Colonic mucosa (tissue), 4 donors: ENCODE measurements at regions not wholly inside any gene's neighbourhood (a gene's known extent, or its start where the extent isn't known, plus 50 kb on each side); places are given as distances from the start of the nearest gene placed in this dataset.
"Not testable (repeated sequence)": the region's sequence is repeated elsewhere in the genome, so short reads cannot be mapped to it uniquely, and the experiment has no call there.

Experiments used
- DNase-seq: peaks from one replicate; pipeline ENCODE4 v3.0.0-alpha.2; 2020
- H3K27ac ChIP-seq: fragments of 200-600 bp; one replicate; pipeline ENCODE4 v1.8.0; 2021
- H3K27me3 ChIP-seq: fragments of 200-600 bp; one replicate; pipeline ENCODE4 v1.8.0; 2021
- H3K36me3 ChIP-seq: fragments of 200-600 bp; one replicate; pipeline ENCODE4 v1.8.0; 2021
- H3K4me1 ChIP-seq: fragments of 200-600 bp; one replicate; pipeline ENCODE4 v1.8.0; 2021; ENCODE audit warnings: mild to moderate bottlenecking
- H3K4me3 ChIP-seq: fragments of 200-600 bp; one replicate; pipeline ENCODE4 v1.8.0; 2021
- H3K9ac ChIP-seq, 2 donors: one replicate each; pipeline ENCODE4 v1.7.0; 2013; ENCODE audit warnings: control low read depth in 2 of 2, low read depth in 2 of 2, low read length in 2 of 2
- H3K9me3 ChIP-seq: fragments of 200-600 bp; one replicate; pipeline ENCODE4 v1.8.0; 2021
- CTCF ChIP-seq: fragments of 200-600 bp; IDR thresholded peaks from one replicate; pipeline ENCODE4 v1.8.0; 2022; ENCODE audit warnings: antibody characterized with exemption, mild to moderate bottlenecking
- intact Hi-C: fragments of 100-400 bp; cut with DNase I; formaldehyde crosslinking; loops from one replicate; pipeline ENCODE4 v1.14.1; 2022
- donor health status: healthy.
- donor health status: DM: no; HTN: no; CAD: no.
- donor health status: DM: no; HTN: no; CAD: no.

- Histone ChIP-seq H3K36me3 (no peaks in the 10 kb centered on the region), H3K4me1 (no peaks in the 10 kb centered on the region), H3K9ac (no peak overlapping the region), H3K27ac (no peak overlapping the region), H3K4me3 (no peak overlapping the region), H3K27me3 (no peaks in the 10 kb centered on the region), H3K9me3 (no peaks in the 10 kb centered on the region)
- intact Hi-C loops: no loop called here
- no peak for DNase-seq
- no peak for TF ChIP-seq CTCF
These were observed 149.0 kb downstream of the LNPK start for GRCh38 chr2:175852879-175853615.

- Histone ChIP-seq H3K4me1 (no peaks in the 10 kb centered on the region), H3K9ac (no peak overlapping the region)
These were observed 154.9 kb downstream of the LNPK start for GRCh38 chr2:175847128-175847527.

DNA sequence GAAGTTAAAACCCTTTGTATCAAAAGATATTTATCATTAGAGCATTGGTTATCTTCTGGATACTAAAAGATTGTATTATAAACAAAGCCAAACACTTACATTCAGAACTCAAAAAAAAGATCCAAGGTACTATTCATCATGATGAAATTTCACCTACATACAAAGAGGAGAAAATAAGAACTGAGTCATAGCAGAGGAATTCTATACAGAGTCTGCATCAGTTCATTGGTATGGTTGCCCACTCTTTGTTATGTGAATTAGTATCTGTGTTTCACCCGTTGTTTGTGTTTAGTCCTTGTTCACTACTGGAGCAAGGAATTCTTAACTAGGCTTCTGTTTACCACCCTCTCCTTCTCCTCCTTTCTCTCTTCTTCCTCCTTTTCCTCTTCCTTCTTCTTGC lies 157.9 kb downstream of the LNPK start:
- Histone ChIP-seq H3K36me3 (no peaks in the 10 kb centered on the region), H3K4me3 (no peak overlapping the region), H3K27ac (no peak overlapping the region), H3K9ac (no peak overlapping the region), H3K27me3 (no peaks in the 10 kb centered on the region), H3K9me3 (no peaks in the 10 kb centered on the region), H3K4me1 (no peaks in the 10 kb centered on the region)
- no peak for TF ChIP-seq CTCF
- intact Hi-C loops: no loop called here
- DNase-seq: no peak

More at GRCh38 chr2:175847128-175847527, 154.9 kb downstream of the LNPK start:
- no peaks in the 10 kb centered on the region for H3K27me3 ChIP-seq
- no peak for DNase-seq
- no peak overlapping the region for H3K27ac ChIP-seq
- no peaks in the 10 kb centered on the region for H3K36me3 ChIP-seq
- no peak for TF ChIP-seq CTCF
- intact Hi-C loops: no loop called here
- no peak overlapping the region for H3K4me3 ChIP-seq
- no peaks in the 10 kb centered on the region for H3K9me3 ChIP-seq

DNA sequence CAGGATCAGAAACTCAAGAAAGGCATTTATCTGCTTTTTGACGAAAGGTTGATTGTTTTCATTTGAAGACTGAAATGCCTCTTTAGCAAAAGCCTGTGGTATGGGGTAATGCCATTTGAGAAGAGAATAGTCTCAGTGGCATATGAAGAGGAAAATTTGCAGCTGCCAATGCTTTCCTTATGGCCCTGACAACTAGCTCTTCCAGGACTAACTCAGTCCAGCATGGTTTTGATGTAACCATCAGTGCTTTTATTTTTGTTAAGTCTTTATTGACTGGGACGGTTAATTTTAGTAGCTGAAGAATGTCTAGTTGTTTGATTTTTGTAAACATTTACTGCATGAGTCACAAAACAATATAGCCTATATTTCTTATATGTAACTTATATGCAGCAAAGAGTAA lies 158.4 kb downstream of the LNPK start:
- TF ChIP-seq CTCF: no peak
- no peaks in the 10 kb centered on the region for H3K4me1 ChIP-seq
- H3K4me3 ChIP-seq: no peak overlapping the region
- no peaks in the 10 kb centered on the region for H3K9me3 ChIP-seq
- H3K36me3 ChIP-seq: no peaks in the 10 kb centered on the region
- no peaks in the 10 kb centered on the region for H3K27me3 ChIP-seq
- intact Hi-C loops: no loop called here
- DNase-seq: no peak
- H3K27ac ChIP-seq: no peak overlapping the region
- H3K9ac ChIP-seq: no peak overlapping the region

DNA sequence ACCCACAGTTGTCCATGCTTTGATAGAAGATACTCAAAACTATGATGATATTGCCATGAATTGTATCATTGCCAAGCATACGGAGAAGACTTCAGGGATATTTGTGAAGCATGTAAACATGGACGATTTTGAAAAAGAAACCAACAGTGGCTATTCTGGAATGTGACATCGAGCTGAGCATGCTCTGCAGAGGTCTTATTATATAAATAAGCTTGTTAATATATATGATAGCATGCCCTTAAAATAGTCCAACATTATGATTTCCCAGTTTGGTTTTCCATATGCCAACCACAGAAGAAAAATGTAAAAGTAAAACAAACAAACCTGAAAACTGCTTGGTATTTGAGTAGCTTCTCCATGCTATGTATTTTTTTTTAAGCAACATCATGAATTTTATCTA lies 159.1 kb downstream of the LNPK start:
- no peak overlapping the region for H3K27ac ChIP-seq
- H3K4me3 ChIP-seq: no peak overlapping the region
- no peak for TF ChIP-seq CTCF
- DNase-seq: no peak
- no peaks in the 10 kb centered on the region for H3K36me3 ChIP-seq
- intact Hi-C loops: no loop called here
- no peak overlapping the region for H3K9ac ChIP-seq
- H3K27me3 ChIP-seq: no peaks in the 10 kb centered on the region
- H3K9me3 ChIP-seq: no peaks in the 10 kb centered on the region
- H3K4me1 ChIP-seq: no peaks in the 10 kb centered on the region

- H3K27ac ChIP-seq, H3K27me3 ChIP-seq, intact Hi-C loops, DNase-seq, H3K9ac ChIP-seq, H3K4me3 ChIP-seq, H3K9me3 ChIP-seq, H3K36me3 ChIP-seq, H3K4me1 ChIP-seq: not testable (repeated sequence)
These were observed 161.3 kb downstream of the LNPK start for GRCh38 chr2:175840765-175841164.
